ENCODE measurements at regions not wholly inside any gene's neighbourhood (a gene's known extent, or its start where the extent isn't known, plus 50 kb on each side); places are given as distances from the start of the nearest gene placed in this dataset.
"Not testable (repeated sequence)": the region's sequence is repeated elsewhere in the genome, so short reads cannot be mapped to it uniquely, and the experiment has no call there.

- DNase-seq, result no peak
Observed at GRCh38 chr2:210730672-210731071, 174.3 kb downstream of the CPS1 start.

GRCh38 chr2:210746826-210747225 lies 190.4 kb downstream of the CPS1 start:
- DNase-seq, result not testable (repeated sequence)

- no peak for DNase-seq
Observed at GRCh38 chr2:210752532-210752931, 196.1 kb downstream of the CPS1 start.

GRCh38 chr2:210753386-210753785 lies 197.0 kb downstream of the CPS1 start:
- DNase-seq, result no peak

GRCh38 chr2:210756855-210757254 lies 200.5 kb downstream of the CPS1 start:
- no peak for DNase-seq

GRCh38 chr2:210762604-210763588 lies 206.5 kb downstream of the CPS1 start:
- no peak for DNase-seq

- DNase-seq, result no peak
Observed at GRCh38 chr2:210768329-210768910, 212.0 kb downstream of the CPS1 start.

- no peak for DNase-seq
Observed at GRCh38 chr2:210776756-210777155, 220.4 kb downstream of the CPS1 start.

GRCh38 chr2:210782222-210782621 lies 225.8 kb downstream of the CPS1 start:
- DNase-seq, result no peak

GRCh38 chr2:210787831-210788230 lies 231.4 kb downstream of the CPS1 start:
- not testable (repeated sequence) for DNase-seq

- no peak for DNase-seq
Observed at GRCh38 chr2:210792000-210792399, 235.6 kb downstream of the CPS1 start.

GRCh38 chr2:210795506-210795905 lies 239.1 kb downstream of the CPS1 start:
- DNase-seq, result no peak

GRCh38 chr2:210798180-210798579 lies 241.8 kb downstream of the CPS1 start:
- DNase-seq, result no peak

- no peak for DNase-seq
Observed at GRCh38 chr2:210814251-210815025, 258.0 kb downstream of the CPS1 start.

- no peak for DNase-seq
Observed at GRCh38 chr2:210816769-210817168, 260.4 kb downstream of the CPS1 start.

- DNase-seq, result no peak
Observed at GRCh38 chr2:210818473-210818872, 262.1 kb downstream of the CPS1 start.

GRCh38 chr2:210833403-210833802 lies 277.0 kb downstream of the CPS1 start:
- no peak for DNase-seq

- DNase-seq, result no peak
Observed at GRCh38 chr2:210839034-210839433, 282.6 kb downstream of the CPS1 start.

- no peak for DNase-seq
Observed at GRCh38 chr2:210839450-210839849, 283.1 kb downstream of the CPS1 start.

- DNase-seq, result no peak
Observed at GRCh38 chr2:210842896-210843295, 286.5 kb downstream of the CPS1 start.

GRCh38 chr2:210844016-210844415 lies 287.6 kb downstream of the CPS1 start:
- no peak for DNase-seq

GRCh38 chr2:210859314-210859713 lies 302.9 kb downstream of the CPS1 start:
- no peak for DNase-seq

GRCh38 chr2:210860276-210860675 lies 303.9 kb downstream of the CPS1 start:
- no peak for DNase-seq

Measured in DMS79 treated with DMSO at 0.1 percent for 48 hours (cell line).